Muscle layer of colon (tissue), 2 donors: ENCODE measurements at regions not wholly inside any gene's neighbourhood (a gene's known extent, or its start where the extent isn't known, plus 50 kb on each side); places are given as distances from the start of the nearest gene placed in this dataset.

Experiments
- H3K27ac ChIP-seq: one replicate; pipeline ENCODE4 v1.7.0; 2013; ENCODE audit warnings: low read depth, mild to moderate bottlenecking, low read length, moderate library complexity
- H3K27me3 ChIP-seq, 2 donors: one replicate each; pipeline ENCODE4 v1.7.0; 2013; ENCODE audit warnings: low read length in 2 of 2, mild to moderate bottlenecking in 2 of 2; ENCODE audit not compliant: insufficient read depth in 2 of 2, control insufficient read depth in 1 of 2
- H3K36me3 ChIP-seq: one replicate; pipeline ENCODE4 v1.7.0; 2013; ENCODE audit warnings: mild to moderate bottlenecking, low read length; ENCODE audit not compliant: insufficient read depth
- H3K4me1 ChIP-seq: one replicate; pipeline ENCODE4 v1.7.0; 2013; ENCODE audit warnings: mild to moderate bottlenecking, low read length; ENCODE audit not compliant: insufficient read depth
- H3K4me3 ChIP-seq, 2 donors: one replicate each; pipeline ENCODE4 v1.7.0; 2013; ENCODE audit warnings: low read length in 2 of 2, low read depth in 1 of 2, mild to moderate bottlenecking in 1 of 2, moderate library complexity in 1 of 2
- H3K9ac ChIP-seq: one replicate; pipeline ENCODE4 v1.7.0; 2013; ENCODE audit warnings: low read length
- H3K9me3 ChIP-seq: one replicate; pipeline ENCODE4 v1.7.0; 2013; ENCODE audit warnings: mild to moderate bottlenecking, low read length
- donor health status: abdominal sarcoma.
- donor health status: Adenocarcinoma of cecum.

GRCh38 chr12:87140262-87140661, 884.1 kb upstream of the MGAT4C start:
- Histone ChIP-seq H3K4me3 (no peak overlapping the region), H3K4me1 (no peaks in the 10 kb centered on the region), H3K36me3 (no peaks in the 10 kb centered on the region), H3K27ac (no peak overlapping the region), H3K27me3 (no peaks in the 10 kb centered on the region), H3K9me3 (no peaks in the 10 kb centered on the region), H3K9ac (no peak overlapping the region)

- Histone ChIP-seq H3K9me3 (no peaks in the 10 kb centered on the region), H3K27ac (no peak overlapping the region), H3K4me3 (no peak overlapping the region), H3K4me1 (no peaks in the 10 kb centered on the region), H3K9ac (no peak overlapping the region), H3K36me3 (no peaks in the 10 kb centered on the region), H3K27me3 (no peaks in the 10 kb centered on the region)
These were observed 881.0 kb upstream of the MGAT4C start for GRCh38 chr12:87137220-87137619.

GRCh38 chr12:87136330-87136976, 880.3 kb upstream of the MGAT4C start:
- Histone ChIP-seq H3K9me3 (no peaks in the 10 kb centered on the region), H3K27ac (no peak overlapping the region), H3K4me1 (no peaks in the 10 kb centered on the region), H3K27me3 (no peaks in the 10 kb centered on the region), H3K4me3 (no peak overlapping the region), H3K36me3 (no peaks in the 10 kb centered on the region), H3K9ac (no peak overlapping the region)

GRCh38 chr12:87127272-87127671, 871.1 kb upstream of the MGAT4C start:
- no peak overlapping the region for H3K27ac ChIP-seq
- H3K9ac ChIP-seq = no peak overlapping the region
- no peaks in the 10 kb centered on the region for H3K9me3 ChIP-seq
- H3K36me3 ChIP-seq = no peaks in the 10 kb centered on the region
- no peak overlapping the region for H3K4me3 ChIP-seq
- H3K27me3 ChIP-seq = no peaks in the 10 kb centered on the region
- no peaks in the 10 kb centered on the region for H3K4me1 ChIP-seq

- no peak overlapping the region for H3K4me3 ChIP-seq
- H3K27ac ChIP-seq = no peak overlapping the region
- H3K4me1 ChIP-seq = no peaks in the 10 kb centered on the region
- no peaks in the 10 kb centered on the region for H3K36me3 ChIP-seq
- no peaks in the 10 kb centered on the region for H3K27me3 ChIP-seq
- no peak overlapping the region for H3K9ac ChIP-seq
- H3K9me3 ChIP-seq = no peaks in the 10 kb centered on the region
These were observed 865.7 kb upstream of the MGAT4C start for GRCh38 chr12:87121896-87122295.

- Histone ChIP-seq H3K9me3 (no peaks in the 10 kb centered on the region), H3K27me3 (no peaks in the 10 kb centered on the region), H3K4me1 (no peaks in the 10 kb centered on the region), H3K27ac (no peak overlapping the region), H3K4me3 (no peak overlapping the region), H3K9ac (no peak overlapping the region), H3K36me3 (no peaks in the 10 kb centered on the region)
These were observed 864.2 kb upstream of the MGAT4C start for GRCh38 chr12:87120440-87120839.

GRCh38 chr12:87119713-87120112, 863.5 kb upstream of the MGAT4C start:
- no peak overlapping the region for H3K9ac ChIP-seq
- H3K9me3 ChIP-seq = no peaks in the 10 kb centered on the region
- H3K4me1 ChIP-seq = no peaks in the 10 kb centered on the region
- H3K27ac ChIP-seq = no peak overlapping the region
- H3K27me3 ChIP-seq = no peaks in the 10 kb centered on the region
- H3K4me3 ChIP-seq = no peak overlapping the region
- H3K36me3 ChIP-seq = no peaks in the 10 kb centered on the region

GRCh38 chr12:87117526-87117925, 861.3 kb upstream of the MGAT4C start:
- Histone ChIP-seq H3K9ac (no peak overlapping the region), H3K4me1 (no peaks in the 10 kb centered on the region), H3K4me3 (no peak overlapping the region), H3K36me3 (no peaks in the 10 kb centered on the region), H3K27me3 (no peaks in the 10 kb centered on the region), H3K27ac (no peak overlapping the region), H3K9me3 (no peaks in the 10 kb centered on the region)

GRCh38 chr12:87116780-87117179, 860.6 kb upstream of the MGAT4C start:
- no peak overlapping the region for H3K4me3 ChIP-seq
- H3K4me1 ChIP-seq = no peaks in the 10 kb centered on the region
- no peak overlapping the region for H3K9ac ChIP-seq
- H3K27me3 ChIP-seq = no peaks in the 10 kb centered on the region
- no peaks in the 10 kb centered on the region for H3K36me3 ChIP-seq
- H3K9me3 ChIP-seq = no peaks in the 10 kb centered on the region
- H3K27ac ChIP-seq = no peak overlapping the region

GRCh38 chr12:87112571-87113345, 856.6 kb upstream of the MGAT4C start:
- Histone ChIP-seq H3K4me3 (no peak overlapping the region), H3K9ac (no peak overlapping the region), H3K27me3 (no peaks in the 10 kb centered on the region), H3K36me3 (no peaks in the 10 kb centered on the region), H3K27ac (no peak overlapping the region), H3K4me1 (no peaks in the 10 kb centered on the region), H3K9me3 (no peaks in the 10 kb centered on the region)

GRCh38 chr12:87107766-87108165, 851.6 kb upstream of the MGAT4C start:
- H3K27ac ChIP-seq = no peak overlapping the region
- no peak overlapping the region for H3K9ac ChIP-seq
- H3K4me3 ChIP-seq = no peak overlapping the region
- no peaks in the 10 kb centered on the region for H3K36me3 ChIP-seq
- no peaks in the 10 kb centered on the region for H3K9me3 ChIP-seq
- no peaks in the 10 kb centered on the region for H3K27me3 ChIP-seq
- H3K4me1 ChIP-seq = no peaks in the 10 kb centered on the region

GRCh38 chr12:87107270-87107669, 851.1 kb upstream of the MGAT4C start:
- Histone ChIP-seq H3K27me3 (no peaks in the 10 kb centered on the region), H3K36me3 (no peaks in the 10 kb centered on the region), H3K4me3 (no peak overlapping the region), H3K4me1 (no peaks in the 10 kb centered on the region), H3K9me3 (no peaks in the 10 kb centered on the region), H3K27ac (no peak overlapping the region), H3K9ac (no peak overlapping the region)
